Aorta (tissue), 5 donors: ENCODE measurements at regions not wholly inside any gene's neighbourhood (a gene's known extent, or its start where the extent isn't known, plus 50 kb on each side); places are given as distances from the start of the nearest gene placed in this dataset.

ENCODE experiments used
- ATAC-seq: fragments of 200-7000 bp; cut with Tn5 transposase; one replicate; pipeline ENCODE4 v1.9.1; 2022; ENCODE audit warnings: moderate library complexity; ENCODE audit not compliant: low FRiP score
- DNase-seq, 2 donors: peaks; one replicate each; pipeline ENCODE4 v3.0.0-alpha.2; 2020
- H3K27ac ChIP-seq, 2 donors: one replicate each; pipeline ENCODE4 v1.5.1; 2013; ENCODE audit warnings: low read length in 2 of 2, mild to moderate bottlenecking in 2 of 2, moderate library complexity in 2 of 2, control low read depth in 1 of 2, inconsistent platforms in 1 of 2, low read depth in 1 of 2
- H3K27me3 ChIP-seq, 2 donors: one replicate each; pipeline ENCODE4 v1.6.1; 2013; ENCODE audit warnings: control low read depth in 1 of 2, low read length in 1 of 2, mild to moderate bottlenecking in 1 of 2, moderate library complexity in 1 of 2; ENCODE audit not compliant: insufficient read depth in 2 of 2, control insufficient read depth in 1 of 2
- H3K36me3 ChIP-seq, 2 donors: one replicate each; pipeline ENCODE4 v1.6.1; 2013; ENCODE audit warnings: control low read depth in 1 of 2, low read length in 1 of 2, mild to moderate bottlenecking in 1 of 2; ENCODE audit not compliant: insufficient read depth in 2 of 2, control insufficient read depth in 1 of 2
- H3K4me1 ChIP-seq, 2 donors: one replicate each; pipeline ENCODE4 v1.6.1; 2013; ENCODE audit warnings: low read length in 2 of 2, control low read depth in 1 of 2, mild to moderate bottlenecking in 1 of 2, moderate library complexity in 1 of 2; ENCODE audit not compliant: insufficient read depth in 2 of 2, control insufficient read depth in 1 of 2
- H3K4me3 ChIP-seq, 2 donors: one replicate each; pipeline ENCODE4 v1.5.1; 2013; ENCODE audit warnings: low read length in 2 of 2, control low read depth in 1 of 2, mild to moderate bottlenecking in 1 of 2
- H3K9me3 ChIP-seq: one replicate; pipeline ENCODE4 v1.6.1; 2013; ENCODE audit warnings: mild to moderate bottlenecking, low read length; ENCODE audit not compliant: control insufficient read depth
- WGBS, 2 donors: extraction: QIAGEN DNeasy Blood & Tissue Kit; methylation state at CpG; one replicate each; pipeline ENCODE4 v1.1.7; 2013; 5-methylcytosine and 5-hydroxymethylcytosine counted together
- intact Hi-C, 2 donors: fragments of 100-400 bp; cut with DNase I; formaldehyde crosslinking; loops; one replicate each; pipeline versions ENCODE4 v1.14.2 to v1.15.0; 2022
- donor health status: healthy with polysubstance abuse.
- donor health status: Bipolar disorder and iron deficiency.
- donor health status: DM: no; HTN: no; CAD: no.
- donor health status: DM: no; HTN: no; CAD: no.
- donor health status: DM: yes; HTN: yes; CAD: no.

DNA sequence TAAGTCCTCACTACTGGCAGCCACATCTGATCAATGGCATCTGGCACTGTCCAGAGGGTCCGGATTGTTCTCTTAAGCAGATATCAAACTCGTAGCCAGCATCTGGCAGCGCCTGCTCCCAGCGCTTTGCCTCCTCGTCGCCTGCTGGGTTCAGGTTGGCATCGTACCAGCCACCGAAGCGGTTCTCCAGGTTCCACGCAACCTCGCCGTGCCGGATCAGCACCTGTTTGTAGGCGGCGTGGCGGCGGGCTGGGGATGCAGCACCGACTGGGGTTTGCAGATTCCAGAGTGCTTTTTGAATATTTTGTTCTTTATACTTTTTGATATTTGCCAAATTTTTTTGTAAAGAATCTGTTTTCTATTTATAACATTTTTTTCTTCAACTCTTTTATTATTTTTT, 111.6 kb downstream of the NR2F2 start:
- Histone ChIP-seq H3K4me1 (no peaks in the 10 kb centered on the region), H3K27me3 (no peaks in the 10 kb centered on the region), H3K4me3 (no peak overlapping the region), H3K9me3 (peaks cover 4% of the 10 kb centered on the region), H3K36me3 (no peaks in the 10 kb centered on the region), H3K27ac (no peak overlapping the region)
- ATAC-seq, result no peak
- 93 to 94% methylated on average over 18 of the region's 18 CpGs for WGBS, 2 donors
- intact Hi-C loops, result no loop called here
- DNase-seq, result no peak

DNA sequence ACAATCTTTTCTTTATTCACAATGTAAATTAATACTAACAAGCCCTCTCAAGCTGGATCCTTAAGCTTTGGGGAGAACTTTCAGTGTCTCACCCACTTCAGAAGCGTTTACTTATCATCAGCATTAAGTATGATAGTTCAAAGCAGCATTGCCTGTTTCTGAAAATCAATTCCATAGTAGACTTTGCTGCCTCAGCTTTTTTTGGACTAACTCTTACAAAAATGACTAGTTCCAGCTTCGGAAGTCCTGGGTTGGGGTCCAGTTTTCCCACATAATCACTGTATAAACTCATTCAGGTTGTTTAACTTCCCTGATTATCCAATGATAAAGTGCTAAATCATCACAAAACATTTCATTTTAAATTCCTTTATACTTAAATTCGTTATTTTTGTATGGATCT, 114.4 kb downstream of the NR2F2 start:
- no peaks in the 10 kb centered on the region for H3K27me3 ChIP-seq
- no peak for DNase-seq
- H3K36me3 ChIP-seq, result no peaks in the 10 kb centered on the region
- H3K4me3 ChIP-seq, result no peak overlapping the region
- no peaks in the 10 kb centered on the region for H3K4me1 ChIP-seq
- peaks cover 4% of the 10 kb centered on the region for H3K9me3 ChIP-seq
- no peak overlapping the region for H3K27ac ChIP-seq
- intact Hi-C loops, result no loop called here
- ATAC-seq, result no peak
- 48 to 49% methylated on average over 3 of the region's 3 CpGs for WGBS, 2 donors

DNA sequence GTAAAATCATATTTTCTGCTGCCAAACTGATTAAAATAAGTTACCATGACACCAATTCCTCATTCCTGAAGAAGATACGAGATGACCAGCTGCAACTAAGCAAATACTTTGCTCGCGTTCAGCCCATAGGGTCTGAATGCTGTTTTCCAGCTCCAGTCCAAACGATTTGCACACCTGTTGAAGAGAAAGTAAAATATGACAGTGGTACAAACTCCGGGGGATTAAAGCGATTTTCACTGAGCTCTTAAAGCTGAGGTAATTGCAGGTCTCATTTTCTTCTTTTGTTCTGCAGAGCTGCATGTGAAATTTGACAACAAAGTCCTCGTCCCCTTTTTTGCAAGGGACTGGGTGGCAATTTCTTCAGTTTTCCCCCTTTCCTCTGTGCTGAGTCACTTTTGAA, 118.4 kb downstream of the NR2F2 start:
- no peaks in the 10 kb centered on the region for H3K4me1 ChIP-seq
- intact Hi-C loops, result no loop called here
- 60 to 63% methylated on average over 7 of the region's 7 CpGs for WGBS, 2 donors
- H3K9me3 ChIP-seq, result peaks cover under 1% of the 10 kb centered on the region
- no peak overlapping the region for H3K4me3 ChIP-seq
- no peak overlapping the region for H3K27ac ChIP-seq
- no peaks in the 10 kb centered on the region for H3K36me3 ChIP-seq
- ATAC-seq, result no peak
- H3K27me3 ChIP-seq, result peaks cover 0 to 2% of the 10 kb centered on the region in 2 donors
- no peak for DNase-seq

DNA sequence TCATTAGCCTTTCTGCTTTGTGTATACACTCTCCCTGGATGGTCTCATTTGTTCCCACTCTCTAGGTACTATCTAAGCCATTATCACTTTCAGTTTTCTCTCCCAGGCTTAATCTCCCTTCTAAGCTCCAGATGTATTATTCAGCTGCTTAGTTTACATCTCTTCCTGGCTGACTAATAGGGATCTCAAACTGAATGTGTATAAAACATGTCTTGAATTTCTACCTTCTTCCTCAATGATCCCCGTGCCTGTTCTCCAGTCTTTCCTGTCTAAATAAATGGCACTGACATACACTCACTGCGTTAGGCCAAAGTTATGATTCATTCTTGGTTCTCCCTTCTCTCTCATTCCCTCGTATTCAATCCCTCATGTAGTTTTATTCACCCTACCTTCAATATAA, 127.3 kb downstream of the NR2F2 start:
- H3K36me3 ChIP-seq, result no peaks in the 10 kb centered on the region
- intact Hi-C loops, result no loop called here
- 75 to 81% methylated on average over 3 of the region's 3 CpGs for WGBS, 2 donors
- H3K9me3 ChIP-seq, result peaks cover 4% of the 10 kb centered on the region
- DNase-seq (no peak), ATAC-seq (no peak)
- peaks cover 0 to 2% of the 10 kb centered on the region in 2 donors for H3K27me3 ChIP-seq
- no peak overlapping the region for H3K4me3 ChIP-seq
- H3K4me1 ChIP-seq, result no peaks in the 10 kb centered on the region
- no peak overlapping the region for H3K27ac ChIP-seq

DNA sequence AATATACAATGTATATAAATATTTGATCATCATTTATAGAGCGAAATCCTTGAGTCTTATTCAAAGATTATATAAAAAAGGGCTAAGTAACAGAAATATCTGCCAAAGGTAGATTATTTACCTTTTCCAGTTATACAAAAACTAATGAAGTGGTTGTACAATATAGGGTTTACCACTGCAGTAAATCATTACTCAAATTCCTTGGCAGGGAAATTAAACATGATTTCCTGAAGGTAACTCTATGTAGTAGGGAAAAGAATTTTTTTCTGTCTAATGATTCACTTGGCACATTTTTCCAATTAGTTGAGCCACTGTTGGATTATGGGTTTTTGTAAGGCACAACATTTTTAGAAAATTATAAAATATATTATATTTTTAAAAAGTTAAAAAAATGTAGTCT, 129.6 kb downstream of the NR2F2 start:
- DNase-seq (no peak), ATAC-seq (no peak)
- H3K4me3 ChIP-seq, result no peak overlapping the region
- intact Hi-C loops, result no loop called here
- H3K36me3 ChIP-seq, result no peaks in the 10 kb centered on the region
- peaks cover 0 to 5% of the 10 kb centered on the region in 2 donors for H3K27me3 ChIP-seq
- H3K27ac ChIP-seq, result no peak overlapping the region
- H3K9me3 ChIP-seq, result peaks cover 6% of the 10 kb centered on the region
- 91 to 93% methylated on average over 1 of the region's 1 CpG for WGBS, 2 donors
- no peaks in the 10 kb centered on the region for H3K4me1 ChIP-seq

DNA sequence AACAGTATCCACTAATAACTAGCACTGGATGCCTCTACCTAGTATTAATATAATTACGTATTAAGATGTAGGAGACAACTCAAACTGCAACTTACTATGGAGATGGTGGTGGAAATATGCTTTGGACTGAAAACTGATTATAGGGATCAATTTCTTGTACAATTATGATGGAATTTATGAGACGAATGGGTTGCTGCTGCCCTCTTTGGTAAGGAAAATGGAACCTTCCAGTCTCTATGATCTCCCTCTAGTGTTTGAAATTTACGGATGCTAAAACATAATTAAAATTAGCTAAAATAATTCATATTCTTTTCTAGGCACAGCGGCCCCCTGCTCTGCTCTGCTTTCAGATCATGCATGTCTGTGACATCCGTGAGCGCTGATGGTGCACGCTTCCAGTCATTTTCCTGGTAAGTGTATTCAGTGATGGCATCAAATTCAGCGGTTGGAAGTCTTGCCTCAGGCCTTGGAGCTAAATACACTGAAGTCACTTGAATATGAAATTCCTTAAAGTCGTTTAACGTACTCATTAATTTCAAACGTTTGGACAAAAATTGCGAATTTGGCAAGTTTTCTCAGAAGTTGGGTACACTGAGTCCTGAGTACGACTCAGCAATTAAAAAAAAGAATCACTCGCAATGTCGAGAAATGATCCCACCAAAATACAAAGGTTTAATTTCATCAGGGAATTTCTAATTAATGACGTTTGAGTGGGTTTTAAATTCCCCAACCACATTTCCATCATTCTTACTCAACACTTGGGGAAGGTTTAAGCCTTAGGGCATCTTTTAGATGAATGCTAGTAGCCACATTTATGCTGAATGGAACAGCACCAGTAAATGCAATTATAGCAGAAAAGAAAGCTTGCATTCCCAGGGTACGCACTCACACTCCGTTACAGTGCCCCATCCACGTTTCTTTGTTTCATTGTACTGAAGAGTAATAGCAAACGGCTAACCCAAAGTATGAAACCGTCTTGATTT, 132.6 kb downstream of the NR2F2 start:
- Histone ChIP-seq H3K36me3 (no peaks in the 10 kb centered on the region), H3K27ac (no peak overlapping the region), H3K4me1 (no peaks in the 10 kb centered on the region), H3K27me3 (peaks cover 0 to 5% of the 10 kb centered on the region in 2 donors), H3K4me3 (no peak overlapping the region), H3K9me3 (peaks cover 7% of the 10 kb centered on the region)
- 78 to 85% methylated on average over 21 of the region's 21 CpGs for WGBS, 2 donors
- no peak for ATAC-seq
- intact Hi-C loops, result no loop called here
- no peak for DNase-seq

DNA sequence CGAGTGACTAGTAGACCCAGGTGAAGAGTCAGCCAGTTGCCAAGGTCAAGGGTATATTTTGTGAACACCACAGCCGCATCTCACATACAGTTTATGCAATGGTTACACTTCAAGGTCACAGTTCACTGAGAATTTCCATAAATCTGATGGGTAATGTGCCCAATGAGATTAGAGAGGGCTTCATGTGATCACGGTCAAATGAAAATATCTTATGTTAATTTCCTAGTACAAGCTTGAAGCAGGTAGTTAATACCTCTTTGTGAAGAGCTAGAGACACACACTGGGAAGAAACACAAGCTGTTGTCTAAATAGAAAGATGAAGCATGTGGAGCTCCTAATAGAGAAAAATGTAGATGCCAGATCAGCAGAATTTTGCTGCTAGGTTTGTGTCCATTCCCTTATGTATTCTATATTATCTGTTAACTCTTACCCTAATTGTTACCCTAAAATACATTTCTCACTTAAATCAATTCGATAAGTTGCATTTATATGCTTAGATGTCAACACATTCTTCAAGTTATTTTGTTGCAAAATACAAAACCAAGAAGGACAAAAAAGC, 136.0 kb downstream of the NR2F2 start:
- Histone ChIP-seq H3K4me3 (no peak overlapping the region), H3K27ac (no peak overlapping the region), H3K27me3 (peaks cover 0 to 5% of the 10 kb centered on the region in 2 donors), H3K36me3 (no peaks in the 10 kb centered on the region), H3K4me1 (no peaks in the 10 kb centered on the region), H3K9me3 (peaks cover 3% of the 10 kb centered on the region)
- no peak for ATAC-seq
- no peak for DNase-seq
- WGBS, 2 donors, result 54 to 56% methylated on average over 4 of the region's 4 CpGs
- intact Hi-C loops, result loop anchor here in 1 of 2 donors (5.0 kb wide), 1 partner anchor 51 kb away; no protein-coding TSS in a partner anchor

DNA sequence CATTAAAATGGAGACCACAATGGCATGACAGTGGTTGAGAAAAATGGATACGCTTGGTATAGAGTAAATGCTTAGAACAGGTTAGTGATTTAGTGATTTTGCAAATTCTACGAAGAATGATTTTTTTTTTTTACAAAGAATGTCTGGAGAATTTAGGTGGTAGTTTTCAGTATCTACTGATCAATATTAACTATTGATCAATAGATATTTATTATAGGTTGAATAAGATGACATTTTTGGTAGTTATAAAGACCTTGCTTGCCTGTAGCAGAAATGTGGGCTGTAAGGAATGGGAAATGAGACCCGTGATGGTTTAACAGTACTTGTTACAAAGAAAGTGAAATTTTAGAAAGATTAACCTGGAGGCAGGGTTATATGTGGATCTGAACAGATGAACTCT, 137.5 kb downstream of the NR2F2 start:
- H3K4me1 ChIP-seq, result no peaks in the 10 kb centered on the region
- ATAC-seq (no peak), DNase-seq (no peak)
- H3K36me3 ChIP-seq, result no peaks in the 10 kb centered on the region
- peaks cover 0 to 5% of the 10 kb centered on the region in 2 donors for H3K27me3 ChIP-seq
- no peak overlapping the region for H3K27ac ChIP-seq
- intact Hi-C loops, result loop anchor here in 1 of 2 donors (5.0 kb wide), 1 partner anchor 49 kb away; no protein-coding TSS in a partner anchor
- no peak overlapping the region for H3K4me3 ChIP-seq
- 90 to 94% methylated on average over 3 of the region's 3 CpGs for WGBS, 2 donors
- peaks cover 3% of the 10 kb centered on the region for H3K9me3 ChIP-seq
